Cardiac septum (tissue), 1 donor: ENCODE measurements at regions not wholly inside any gene's neighbourhood (a gene's known extent, or its start where the extent isn't known, plus 50 kb on each side); places are given as distances from the start of the nearest gene placed in this dataset.

Experiments
- DNase-seq: peaks from one replicate; pipeline ENCODE4 v3.0.0-alpha.2; 2020; ENCODE audit warnings: low spot score
- intact Hi-C: fragments of 100-400 bp; cut with DNase I; formaldehyde crosslinking; loops from one replicate; pipeline ENCODE4 v1.14.0; 2022
- donor health status: DM: no; HTN: no; CAD: no.

- intact Hi-C loops, result no loop called here
- DNase-seq, result no peak
Measured at GRCh38 chr6:25170640-25171039, 108.5 kb upstream of the CARMIL1 start.

GRCh38 chr6:25171301-25171700, 107.9 kb upstream of the CARMIL1 start:
- intact Hi-C loops, result no loop called here
- no peak for DNase-seq

GRCh38 chr6:25172819-25173218, 106.4 kb upstream of the CARMIL1 start:
- DNase-seq, result no peak
- intact Hi-C loops, result no loop called here

GRCh38 chr6:25173246-25173645, 105.9 kb upstream of the CARMIL1 start:
- no peak for DNase-seq
- intact Hi-C loops, result no loop called here

GRCh38 chr6:25173951-25174474, 105.2 kb upstream of the CARMIL1 start:
- intact Hi-C loops, result no loop called here
- DNase-seq, result no peak

GRCh38 chr6:25174678-25175077, 104.5 kb upstream of the CARMIL1 start:
- no peak for DNase-seq
- intact Hi-C loops, result loop anchor here (5.0 kb wide), 2 partner anchors 37 to 87 kb away; no protein-coding TSS in a partner anchor

- intact Hi-C loops, result loop anchor here (5.0 kb wide), 2 partner anchors 38 to 88 kb away; no protein-coding TSS in a partner anchor
- DNase-seq, result no peak
Measured at GRCh38 chr6:25175196-25175595, 104.0 kb upstream of the CARMIL1 start.

- no peak for DNase-seq
- intact Hi-C loops, result loop anchor here (5.0 kb wide), 2 partner anchors 38 to 88 kb away; no protein-coding TSS in a partner anchor
Measured at GRCh38 chr6:25175681-25176080, 103.5 kb upstream of the CARMIL1 start.

- no peak for DNase-seq
- intact Hi-C loops, result loop anchor here (5.0 kb wide), 2 partner anchors 39 to 89 kb away; no protein-coding TSS in a partner anchor
Measured at GRCh38 chr6:25176466-25176865, 102.7 kb upstream of the CARMIL1 start.

- intact Hi-C loops, result loop anchor here (5.0 kb wide), 2 partner anchors 40 to 90 kb away; no protein-coding TSS in a partner anchor
- DNase-seq, result no peak
Measured at GRCh38 chr6:25177500-25178028, 101.6 kb upstream of the CARMIL1 start.

- DNase-seq, result no peak
- intact Hi-C loops, result loop anchor here (5.0 kb wide), 2 partner anchors 41 to 91 kb away; no protein-coding TSS in a partner anchor
Measured at GRCh38 chr6:25178336-25179035, 100.7 kb upstream of the CARMIL1 start.

GRCh38 chr6:25179051-25179778, 100.0 kb upstream of the CARMIL1 start:
- intact Hi-C loops, result loop anchor here (5.0 kb wide), 2 partner anchors 42 to 92 kb away; no protein-coding TSS in a partner anchor
- no peak for DNase-seq

GRCh38 chr6:25180630-25181349, 98.4 kb upstream of the CARMIL1 start:
- intact Hi-C loops, result no loop called here
- no peak for DNase-seq

GRCh38 chr6:25181350-25181724, 97.8 kb upstream of the CARMIL1 start:
- intact Hi-C loops, result no loop called here
- no peak for DNase-seq

GRCh38 chr6:25181923-25182322, 97.3 kb upstream of the CARMIL1 start:
- intact Hi-C loops, result no loop called here
- no peak for DNase-seq

GRCh38 chr6:25186919-25187318, 92.3 kb upstream of the CARMIL1 start:
- no peak for DNase-seq
- intact Hi-C loops, result no loop called here

GRCh38 chr6:25188232-25188631, 90.9 kb upstream of the CARMIL1 start:
- DNase-seq, result no peak
- intact Hi-C loops, result no loop called here

- intact Hi-C loops, result loop anchor here (5.0 kb wide), 1 partner anchor 56 kb away; no protein-coding TSS in a partner anchor
Measured at GRCh38 chr6:25192590-25193459, 86.3 kb upstream of the CARMIL1 start.

More at GRCh38 chr6:25192590-25193459, 86.3 kb upstream of the CARMIL1 start:
- DNase-seq, result no peak
